Stimulated activated CD4-positive, alpha-beta T cell treated with anti-CD3 and anti-CD28 coated beads, Interleukin-4, amount 100 ng/mL, for 48 hours (primary cell): ENCODE measurements at regions not wholly inside any gene's neighbourhood (a gene's known extent, or its start where the extent isn't known, plus 50 kb on each side); places are given as distances from the start of the nearest gene placed in this dataset.

Experiments used
- DNase-seq, 2 donors: peaks; one replicate each; pipeline ENCODE4 v3.0.0-alpha.2; 2020; ENCODE audit warnings: low read depth in 2 of 2

GRCh38 chr9:105912863-105913516 lies 218.6 kb downstream of the TMEM38B start:
- DNase-seq: no peak

- DNase-seq: no peak
Measured at GRCh38 chr9:105921057-105921726, 226.9 kb downstream of the TMEM38B start.

DNA sequence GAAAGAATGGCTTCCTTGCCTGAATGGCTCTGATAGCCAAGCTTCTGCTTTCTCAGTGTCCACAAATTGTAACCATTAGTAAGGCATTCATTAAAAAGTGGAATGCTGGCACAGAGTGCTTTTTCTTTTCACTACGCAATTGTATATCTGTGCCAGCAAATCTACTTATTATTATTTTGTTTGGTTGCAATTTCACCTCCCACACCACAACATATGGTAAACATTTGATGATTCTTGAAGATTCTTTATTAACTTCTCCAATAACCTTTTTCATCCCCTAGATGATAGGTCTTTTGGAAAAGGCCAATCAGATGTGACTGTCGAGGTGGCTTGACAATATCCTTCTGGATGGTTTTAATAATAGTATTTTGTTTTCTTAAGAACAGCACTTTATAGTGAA lies 234.1 kb downstream of the TMEM38B start:
- DNase-seq: no peak

DNA sequence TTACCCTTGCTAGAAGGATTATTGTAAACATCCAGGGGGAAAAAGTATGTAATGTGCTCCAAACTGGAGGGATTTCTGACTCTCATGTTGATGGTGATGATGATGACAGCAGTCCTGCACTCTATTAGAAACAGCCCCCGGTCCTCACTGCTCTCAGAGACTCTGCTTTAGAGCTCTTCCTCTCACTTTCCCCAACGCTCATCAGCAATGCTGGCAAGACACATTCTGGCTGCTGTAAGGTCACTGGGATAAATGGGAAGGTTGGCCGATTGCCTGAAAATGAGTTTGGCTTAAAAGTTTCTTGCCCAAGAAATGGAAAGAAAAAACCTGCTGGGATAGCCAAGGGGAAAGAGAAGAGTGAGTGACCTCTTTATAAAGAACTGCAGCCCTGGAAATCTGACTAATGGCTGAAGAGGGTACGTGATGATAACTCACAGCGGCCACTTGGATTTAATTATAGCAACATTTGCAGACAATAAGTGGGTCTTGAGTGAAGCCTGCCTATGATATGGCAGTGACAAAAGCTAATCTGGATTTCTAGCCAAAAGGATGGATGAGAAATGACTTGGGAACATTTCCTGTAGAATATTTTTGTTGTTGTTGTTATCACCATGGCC lies 235.8 kb downstream of the TMEM38B start:
- no peak for DNase-seq

GRCh38 chr9:105932276-105932675 lies 237.9 kb downstream of the TMEM38B start:
- DNase-seq: no peak

DNA sequence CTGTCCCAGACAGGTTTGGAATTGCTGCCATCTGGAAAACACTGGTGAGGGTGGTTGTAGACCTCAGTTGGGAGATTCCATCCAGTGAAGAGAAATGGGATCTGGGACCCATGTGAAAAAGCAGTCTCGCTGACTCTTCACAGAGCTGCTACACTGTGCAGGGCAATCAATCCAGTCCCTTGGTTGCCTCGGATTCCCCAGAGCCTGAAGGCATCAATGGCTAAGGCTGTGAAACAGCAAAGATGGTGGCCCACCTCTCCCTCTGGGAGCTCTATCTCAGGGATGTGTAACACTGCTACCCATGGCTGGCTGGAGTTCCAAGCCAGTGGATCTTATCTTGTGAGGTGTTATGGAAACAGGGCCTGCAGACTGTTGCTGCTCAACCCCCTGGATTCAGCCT lies 256.1 kb downstream of the TMEM38B start:
- no peak for DNase-seq

DNA sequence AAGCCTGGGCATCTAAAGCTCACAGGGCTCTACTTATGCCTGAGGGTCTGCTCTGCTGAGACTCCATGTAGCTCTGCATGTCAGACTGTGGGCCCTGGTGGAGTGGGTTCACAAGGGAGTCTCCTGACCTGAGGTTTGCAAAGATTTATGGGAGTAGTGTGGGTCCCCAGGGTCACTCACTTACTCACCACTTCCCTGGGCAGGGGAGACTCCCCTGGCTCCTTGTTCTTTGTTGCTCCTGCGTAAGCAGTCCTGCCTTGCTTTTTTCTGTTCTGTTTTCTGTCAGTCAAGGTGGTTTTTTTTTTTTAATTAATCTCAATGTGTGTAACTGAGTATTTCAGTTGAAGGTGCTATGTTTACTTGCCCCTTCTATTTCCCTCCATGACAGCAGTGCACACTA lies 256.6 kb downstream of the TMEM38B start:
- no peak for DNase-seq

GRCh38 chr9:105954517-105954916 lies 260.2 kb downstream of the TMEM38B start:
- DNase-seq: no peak

GRCh38 chr9:105957830-105958229 lies 263.5 kb downstream of the TMEM38B start:
- DNase-seq: no peak

- no peak for DNase-seq
Measured at GRCh38 chr9:105958587-105958986, 264.2 kb downstream of the TMEM38B start.

GRCh38 chr9:105959531-105959930 lies 265.2 kb downstream of the TMEM38B start:
- DNase-seq: no peak

GRCh38 chr9:105963343-105964099 lies 269.2 kb downstream of the TMEM38B start:
- DNase-seq: no peak

DNA sequence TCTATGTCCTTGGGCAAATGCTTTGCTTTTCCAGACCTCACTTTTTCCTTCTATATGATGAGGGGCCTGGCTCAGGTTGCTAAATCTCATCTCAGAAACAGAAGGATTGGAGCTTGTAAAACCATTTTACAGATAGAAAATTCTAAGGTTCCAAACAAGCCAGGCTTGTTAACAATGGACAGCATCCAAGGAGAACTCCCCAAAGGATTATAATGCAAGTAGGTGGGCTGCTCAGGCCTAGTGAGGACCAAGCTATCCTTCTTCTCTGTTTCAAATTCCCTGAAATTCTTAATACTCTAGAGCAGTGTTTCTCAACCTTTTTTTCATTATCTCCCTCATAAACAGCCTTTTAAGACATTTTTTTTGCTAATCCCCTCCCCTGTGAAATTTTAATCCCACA lies 269.8 kb downstream of the TMEM38B start:
- no peak for DNase-seq

- DNase-seq: no peak
Measured at GRCh38 chr9:105966834-105967233, 272.5 kb downstream of the TMEM38B start.

DNA sequence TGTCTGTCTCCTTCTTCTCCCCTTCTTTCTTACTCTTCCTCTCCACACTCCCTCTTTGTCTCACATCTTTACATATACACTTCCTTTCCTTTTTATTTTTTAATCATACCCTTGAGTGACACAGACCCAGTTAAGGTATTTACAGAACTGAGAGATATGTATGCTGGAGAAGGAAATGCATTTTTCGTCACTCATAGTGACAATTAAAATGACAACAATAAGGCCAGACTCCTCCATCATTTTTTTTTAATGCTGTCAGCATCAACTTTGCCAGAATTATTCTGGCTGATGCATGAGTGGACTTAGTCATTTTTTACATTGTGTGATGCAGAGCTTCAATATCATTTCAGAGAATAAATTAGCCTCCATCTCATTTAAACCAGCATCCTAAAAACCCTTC lies 272.9 kb downstream of the TMEM38B start:
- no peak for DNase-seq

DNA sequence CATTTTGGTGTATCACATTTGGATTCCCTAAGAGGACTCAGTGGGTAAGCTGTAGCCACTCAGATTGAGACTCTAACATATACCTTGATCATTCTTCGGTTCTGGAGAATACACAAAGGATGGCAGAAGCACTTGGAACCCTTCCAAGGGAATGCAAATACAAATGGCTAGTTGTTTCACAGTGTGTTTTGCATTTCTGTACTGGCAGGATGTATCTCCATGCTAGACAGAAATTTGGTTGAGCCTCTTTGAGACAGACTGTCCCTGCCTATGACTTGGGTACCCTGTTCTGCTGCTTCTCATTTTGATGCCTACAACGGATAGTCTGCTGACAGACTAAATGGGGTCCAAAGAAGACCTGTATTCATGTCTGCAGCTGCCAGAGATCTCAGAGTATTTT lies 273.5 kb downstream of the TMEM38B start:
- no peak for DNase-seq

- no peak for DNase-seq
Measured at GRCh38 chr9:105968811-105969466, 274.6 kb downstream of the TMEM38B start.

DNA sequence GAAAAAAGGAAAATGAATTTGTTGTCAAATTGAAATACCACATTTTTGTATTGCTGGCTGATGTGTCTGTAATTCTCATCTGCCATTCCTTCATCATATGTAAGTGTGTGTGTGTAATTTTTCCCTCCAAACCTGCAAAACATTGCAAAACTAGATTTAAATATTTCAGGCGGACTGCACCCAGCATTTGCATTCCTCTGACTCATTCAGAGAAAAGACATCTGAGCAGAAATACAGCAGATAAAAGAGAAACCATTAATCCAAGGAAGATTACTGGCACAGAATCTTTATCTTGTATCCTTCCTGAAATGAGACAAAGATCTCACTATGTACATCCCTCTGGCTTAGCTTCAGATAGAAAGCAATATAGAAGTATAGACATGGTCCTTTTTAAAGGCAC lies 275.3 kb downstream of the TMEM38B start:
- no peak for DNase-seq

GRCh38 chr9:105971986-105972385 lies 277.6 kb downstream of the TMEM38B start:
- no peak for DNase-seq

DNA sequence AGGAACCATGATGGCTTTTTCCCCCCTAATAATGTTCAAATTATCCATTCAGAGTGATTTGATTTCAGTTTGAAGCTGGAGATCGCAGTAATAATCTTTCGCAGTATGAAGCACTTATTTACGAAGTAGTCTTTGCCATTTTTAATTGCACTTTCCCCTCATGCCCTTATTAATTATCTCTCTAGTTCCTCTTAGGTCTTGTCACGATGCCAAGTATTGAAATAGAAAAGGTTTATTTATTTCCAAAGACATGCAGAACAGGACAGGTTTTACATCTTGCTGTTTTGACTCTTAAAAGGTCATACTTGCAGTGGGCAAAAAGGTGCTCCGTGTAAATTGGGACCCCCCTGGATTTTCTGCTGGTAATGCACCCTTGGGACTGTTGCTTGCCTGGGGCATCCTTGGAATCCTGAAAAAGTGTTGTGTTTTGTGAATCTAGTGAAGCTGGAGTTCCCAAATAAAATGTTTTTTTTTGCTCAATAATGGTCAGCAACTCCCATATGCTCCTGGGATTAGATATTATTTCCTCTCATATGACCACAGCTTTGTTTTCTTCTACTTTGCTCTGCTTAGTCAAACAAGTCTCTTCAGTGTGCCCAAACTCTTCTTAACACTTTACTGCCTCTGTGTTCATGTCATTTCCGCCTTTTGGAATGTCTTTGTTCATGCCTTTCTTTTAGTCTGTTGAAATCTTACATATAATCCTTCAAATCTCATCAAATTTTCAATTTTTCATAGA lies 278.3 kb downstream of the TMEM38B start:
- no peak for DNase-seq

DNA sequence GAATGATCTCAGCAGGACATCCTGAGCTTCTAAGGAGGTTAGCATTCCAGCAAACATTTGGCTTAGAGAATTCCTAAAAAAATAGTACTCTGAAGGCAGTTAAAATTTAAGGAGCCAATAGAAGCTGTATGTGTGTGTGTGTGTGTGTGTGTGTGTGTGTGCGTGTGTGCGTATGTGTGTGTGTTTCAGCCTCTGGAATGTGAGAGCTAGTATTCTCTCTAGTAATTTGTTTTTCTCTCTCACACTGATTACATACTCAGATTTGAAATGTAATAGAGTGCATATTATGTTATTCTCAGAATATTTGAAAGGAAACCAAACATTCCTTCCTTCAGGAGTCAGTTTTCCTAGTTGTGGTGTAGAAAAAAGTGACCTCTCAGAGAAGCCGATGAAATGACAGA lies 279.6 kb downstream of the TMEM38B start:
- DNase-seq: no peak
